ACC112 (cell line): ENCODE measurements at regions not wholly inside any gene's neighbourhood (a gene's known extent, or its start where the extent isn't known, plus 50 kb on each side); places are given as distances from the start of the nearest gene placed in this dataset.
"Not testable (repeated sequence)": the region's sequence is repeated elsewhere in the genome, so short reads cannot be mapped to it uniquely, and the experiment has no call there.

ENCODE experiments used
- H2AFZ ChIP-seq: fragments of 200-600 bp; sonication (generic); one replicate; pipeline ENCODE4 v1.6.0; 2017; ENCODE audit warnings: antibody characterized with exemption, low read length; ENCODE audit not compliant: unreplicated experiment
- H3K27ac ChIP-seq: fragments of 200-600 bp; sonication (generic); 2 replicates; pipeline ENCODE4 v1.5.1; 2014; ENCODE audit warnings: low read depth, mild to moderate bottlenecking, antibody characterized with exemption, low read length, moderate library complexity
- H3K27me3 ChIP-seq: fragments of 200-600 bp; sonication (generic); 2 replicates; pipeline ENCODE4 v1.6.1; 2014; ENCODE audit warnings: mild to moderate bottlenecking, antibody characterized with exemption, low read length, moderate library complexity, mixed read lengths; ENCODE audit not compliant: insufficient read depth
- H3K36me3 ChIP-seq: fragments of 200-600 bp; sonication (generic); 2 replicates; pipeline ENCODE4 v1.6.1; 2016; ENCODE audit warnings: mild to moderate bottlenecking, antibody characterized with exemption, low read length, moderate library complexity, mixed read lengths; ENCODE audit not compliant: insufficient read depth
- H3K4me1 ChIP-seq: fragments of 200-600 bp; sonication (generic); one replicate; pipeline ENCODE4 v1.6.1; 2016; ENCODE audit warnings: low read length, mixed read lengths; ENCODE audit not compliant: insufficient read depth, unreplicated experiment, control insufficient read depth
- H3K4me3 ChIP-seq: fragments of 200-600 bp; sonication (generic); 2 replicates; pipeline ENCODE4 v1.5.1; 2014; ENCODE audit warnings: mild to moderate bottlenecking, low read depth, low read length
- H3K79me2 ChIP-seq: fragments of 200-600 bp; sonication (generic); one replicate; pipeline ENCODE4 v1.6.0; 2016; ENCODE audit warnings: low read length; ENCODE audit not compliant: control insufficient read depth, unreplicated experiment, insufficient read depth

DNA sequence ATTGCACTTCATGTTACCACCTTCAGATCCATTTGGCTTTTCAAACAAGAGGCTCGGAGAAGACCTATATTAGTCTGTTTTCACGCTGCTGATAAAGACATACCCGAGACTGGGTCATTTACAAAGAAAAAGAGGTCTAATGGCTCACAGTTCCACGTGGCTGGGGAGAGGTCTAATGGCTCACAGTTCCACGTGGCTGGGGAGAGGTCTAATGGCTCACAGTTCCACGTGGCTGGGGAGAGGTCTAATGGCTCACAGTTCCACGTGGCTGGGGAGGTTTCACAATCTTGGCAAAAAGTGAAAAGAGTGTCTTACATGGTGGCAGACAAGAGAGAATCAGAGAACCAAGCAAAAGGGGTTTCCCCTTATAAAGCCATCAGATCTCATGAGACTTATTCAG lies 268.0 kb downstream of the C16orf95 start:
- not testable (repeated sequence) for H3K79me2 ChIP-seq, H3K4me1 ChIP-seq, H3K36me3 ChIP-seq, H3K27me3 ChIP-seq, H3K27ac ChIP-seq, H2AFZ ChIP-seq, H3K4me3 ChIP-seq

- Histone ChIP-seq H3K79me2 (no peaks in the 10 kb centered on the region), H3K4me1 (no peaks in the 10 kb centered on the region), H2AFZ (no peak overlapping the region), H3K27me3 (no peaks in the 10 kb centered on the region), H3K27ac (no peak overlapping the region), H3K4me3 (no peak overlapping the region), H3K36me3 (no peaks in the 10 kb centered on the region)
Observed at GRCh38 chr16:87050142-87050541, 267.1 kb downstream of the C16orf95 start.

DNA sequence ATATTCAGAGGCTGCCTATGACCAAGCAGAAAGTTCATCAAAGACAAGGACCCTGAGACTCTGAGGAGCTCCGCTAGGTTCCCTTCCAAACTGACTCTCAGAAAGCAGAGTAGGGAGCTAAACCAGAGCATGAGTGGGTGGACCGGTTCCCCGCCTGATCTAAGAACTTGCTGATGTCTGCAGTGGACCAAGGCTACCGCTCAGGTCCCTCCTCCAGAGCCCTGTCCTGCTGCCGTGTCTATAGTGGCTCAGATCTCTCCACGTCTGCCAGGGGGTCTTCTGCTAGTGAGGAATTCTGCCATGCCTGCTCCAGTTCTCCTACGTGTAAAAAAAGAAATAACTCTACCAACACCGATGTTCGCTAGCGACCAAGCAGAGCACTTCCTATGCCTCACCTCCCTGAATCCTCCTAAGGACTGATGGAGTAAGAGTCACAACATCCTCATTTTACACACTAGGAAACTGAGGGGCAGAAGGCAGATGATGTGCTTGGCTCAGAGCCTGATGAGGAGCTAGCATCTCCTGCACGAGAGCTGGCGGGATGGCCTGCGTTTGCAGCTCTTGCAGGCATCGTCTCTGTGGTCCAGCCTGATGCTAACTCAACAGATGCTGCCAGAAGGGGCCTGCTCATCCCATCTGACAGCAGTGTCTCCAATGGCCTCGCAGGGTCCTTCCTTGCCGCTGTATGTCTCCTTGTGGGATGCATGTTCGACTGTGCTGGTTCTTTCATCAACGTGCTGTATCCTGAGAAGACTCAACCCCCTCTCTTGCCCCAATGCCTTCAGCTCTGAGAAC lies 265.5 kb downstream of the C16orf95 start:
- no peaks in the 10 kb centered on the region for H3K27me3 ChIP-seq
- H3K4me3 ChIP-seq = no peak overlapping the region
- H3K36me3 ChIP-seq = no peaks in the 10 kb centered on the region
- no peaks in the 10 kb centered on the region for H3K79me2 ChIP-seq
- H3K4me1 ChIP-seq = no peaks in the 10 kb centered on the region
- no peak overlapping the region for H3K27ac ChIP-seq
- no peak overlapping the region for H2AFZ ChIP-seq

DNA sequence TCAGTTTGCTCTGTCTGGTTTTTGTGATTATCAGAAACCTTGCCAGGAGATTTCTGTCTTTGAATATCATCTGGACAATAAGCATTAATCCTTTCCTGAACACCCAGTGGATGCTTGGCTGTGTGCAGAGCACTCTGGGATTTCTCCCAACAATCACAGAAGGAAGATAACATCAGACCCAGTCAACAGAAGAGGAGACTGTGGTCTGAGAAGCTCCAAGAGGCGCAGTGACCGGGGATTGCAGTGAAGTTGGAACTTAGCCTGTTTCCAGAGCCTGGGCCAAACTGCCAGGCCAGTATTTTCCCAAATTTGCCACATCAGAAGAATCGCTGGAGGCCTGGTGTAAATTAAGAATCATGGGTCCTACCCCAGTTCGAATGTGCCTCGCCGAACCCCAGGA lies 264.7 kb downstream of the C16orf95 start:
- H3K27ac ChIP-seq = no peak overlapping the region
- no peaks in the 10 kb centered on the region for H3K36me3 ChIP-seq
- no peak overlapping the region for H3K4me3 ChIP-seq
- H3K27me3 ChIP-seq = no peaks in the 10 kb centered on the region
- H2AFZ ChIP-seq = no peak overlapping the region
- no peaks in the 10 kb centered on the region for H3K4me1 ChIP-seq
- H3K79me2 ChIP-seq = no peaks in the 10 kb centered on the region

DNA sequence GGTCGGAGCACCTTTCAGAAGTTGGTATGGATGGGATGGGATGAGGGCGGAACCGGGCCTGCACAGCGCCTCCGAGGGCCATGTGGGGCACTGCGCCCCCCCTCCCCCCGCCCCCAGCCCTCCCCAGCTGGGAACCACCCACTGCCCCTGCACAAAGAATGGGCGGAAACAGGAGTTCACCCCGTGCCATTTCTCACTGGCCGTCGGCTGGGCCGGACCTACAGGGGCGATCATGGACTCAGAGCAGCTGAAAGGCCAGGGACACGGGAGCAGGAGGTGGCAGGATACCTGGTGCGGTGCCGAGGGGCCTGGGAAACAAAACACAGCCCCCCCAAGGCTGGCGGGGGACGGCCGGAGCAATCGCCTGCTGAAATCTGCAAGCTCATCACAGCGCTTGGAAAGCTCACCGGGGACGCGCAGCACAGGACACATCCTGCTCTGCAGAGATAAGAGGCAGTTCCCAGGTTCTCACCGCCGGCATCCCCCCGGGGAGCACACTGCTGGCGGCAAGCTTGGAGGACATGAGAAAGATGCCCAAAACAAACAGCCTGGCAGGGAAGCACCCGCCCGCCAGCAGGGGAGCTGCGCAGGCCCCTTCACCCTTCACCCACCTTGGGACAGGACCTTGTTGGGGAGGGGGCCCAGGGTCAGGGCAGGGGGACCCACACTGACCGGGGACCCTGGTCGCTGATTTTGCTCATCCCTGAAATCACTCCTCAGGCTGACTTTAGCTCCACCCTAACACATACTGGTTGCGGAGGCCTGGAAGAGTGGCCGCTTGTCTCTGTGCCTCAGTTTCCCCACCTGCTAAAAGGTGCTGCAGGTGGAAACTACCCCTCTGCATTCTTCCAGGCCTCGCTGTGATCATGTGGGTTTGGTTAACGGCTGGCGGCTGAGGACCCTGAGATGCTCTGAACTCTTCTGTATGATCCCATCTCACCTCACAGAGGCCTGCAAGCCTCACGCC lies 263.9 kb downstream of the C16orf95 start:
- no peak overlapping the region for H3K27ac ChIP-seq
- no peaks in the 10 kb centered on the region for H3K36me3 ChIP-seq
- H3K79me2 ChIP-seq = no peaks in the 10 kb centered on the region
- H3K27me3 ChIP-seq = no peaks in the 10 kb centered on the region
- H3K4me1 ChIP-seq = no peaks in the 10 kb centered on the region
- H2AFZ ChIP-seq = no peak overlapping the region
- H3K4me3 ChIP-seq = no peak overlapping the region

DNA sequence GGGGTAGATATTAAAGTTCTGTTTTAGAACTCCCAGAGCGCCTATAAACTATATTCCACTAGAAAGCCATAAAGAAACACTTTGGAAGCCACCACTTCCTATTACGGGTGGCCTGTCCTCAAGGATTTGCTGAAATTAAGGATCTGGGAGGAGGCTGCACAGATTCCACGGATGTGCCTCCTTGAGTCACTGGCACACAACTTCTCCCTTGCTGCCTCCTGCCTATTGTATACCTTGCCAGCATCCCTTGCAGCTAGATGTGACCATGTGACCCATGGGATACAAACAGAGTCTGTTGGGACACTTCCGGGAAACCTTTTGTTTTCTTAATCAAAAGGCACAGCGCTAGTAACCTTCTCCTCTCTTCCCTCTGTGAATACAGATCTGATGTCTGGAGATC lies 263.0 kb downstream of the C16orf95 start:
- Histone ChIP-seq H3K79me2 (no peaks in the 10 kb centered on the region), H3K27ac (no peak overlapping the region), H3K36me3 (no peaks in the 10 kb centered on the region), H3K4me3 (no peak overlapping the region), H3K27me3 (no peaks in the 10 kb centered on the region), H2AFZ (no peak overlapping the region), H3K4me1 (no peaks in the 10 kb centered on the region)

- Histone ChIP-seq H2AFZ (no peak overlapping the region), H3K79me2 (no peaks in the 10 kb centered on the region), H3K4me1 (no peaks in the 10 kb centered on the region), H3K36me3 (no peaks in the 10 kb centered on the region), H3K4me3 (no peak overlapping the region), H3K27me3 (no peaks in the 10 kb centered on the region), H3K27ac (no peak overlapping the region)
Observed at GRCh38 chr16:87054856-87055255, 262.3 kb downstream of the C16orf95 start.

DNA sequence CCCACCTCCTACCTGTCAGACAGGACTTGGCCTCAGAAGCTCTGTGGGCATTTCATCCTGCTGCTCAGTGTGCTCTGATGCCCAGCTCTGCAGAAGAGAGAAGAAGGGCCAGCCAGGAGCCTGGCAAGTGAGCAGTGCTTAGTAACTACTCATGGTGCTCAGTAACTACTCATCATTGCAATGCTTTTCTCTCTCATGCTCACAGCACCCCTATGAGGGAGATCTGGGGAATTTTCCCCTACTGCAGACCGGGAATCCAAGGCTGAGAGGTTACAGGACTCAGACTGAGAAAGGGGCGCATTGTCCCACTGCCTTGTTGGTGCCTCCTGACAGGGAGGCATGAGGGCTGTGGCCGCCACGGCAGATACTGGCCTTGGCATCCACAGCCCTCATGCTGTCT lies 261.1 kb downstream of the C16orf95 start:
- Histone ChIP-seq H2AFZ (no peak overlapping the region), H3K79me2 (no peaks in the 10 kb centered on the region), H3K4me3 (no peak overlapping the region), H3K27me3 (no peaks in the 10 kb centered on the region), H3K27ac (no peak overlapping the region), H3K4me1 (no peaks in the 10 kb centered on the region), H3K36me3 (no peaks in the 10 kb centered on the region)

- no peak overlapping the region for H2AFZ ChIP-seq
- no peak overlapping the region for H3K4me3 ChIP-seq
- H3K79me2 ChIP-seq = no peaks in the 10 kb centered on the region
- no peak overlapping the region for H3K27ac ChIP-seq
- no peaks in the 10 kb centered on the region for H3K4me1 ChIP-seq
- no peaks in the 10 kb centered on the region for H3K36me3 ChIP-seq
- H3K27me3 ChIP-seq = no peaks in the 10 kb centered on the region
Observed at GRCh38 chr16:87056551-87056950, 260.6 kb downstream of the C16orf95 start.

DNA sequence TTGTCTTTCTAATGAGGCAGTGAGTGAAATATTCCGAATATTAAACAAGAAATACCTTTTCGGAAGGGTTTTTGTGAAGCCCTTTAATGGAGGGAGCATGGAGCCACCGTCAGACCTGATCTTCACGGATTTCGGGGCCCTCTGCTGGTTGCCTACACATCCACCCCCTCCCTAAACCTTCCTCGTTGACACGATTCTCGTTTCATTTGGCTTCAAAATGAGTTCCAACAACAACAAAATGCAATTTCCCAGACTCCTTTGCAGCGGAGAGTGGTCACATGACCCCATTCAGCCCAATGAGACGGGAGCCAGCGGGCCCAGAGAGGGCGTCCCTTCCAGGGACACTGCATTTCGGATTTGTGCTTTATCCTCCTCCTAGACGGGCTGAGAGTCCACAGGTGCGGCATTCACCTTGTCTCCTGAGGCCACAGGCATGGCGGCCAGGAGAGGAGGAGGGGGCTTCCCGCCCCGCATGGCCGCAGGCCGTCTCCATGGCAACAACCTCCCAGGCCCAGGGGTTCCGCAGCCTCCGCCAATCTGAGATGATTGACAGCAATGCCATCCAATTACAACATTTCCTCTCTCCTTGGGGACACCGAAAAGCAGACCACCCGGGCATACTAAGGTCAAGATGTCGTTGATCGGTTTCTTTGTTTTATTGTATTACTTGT lies 259.8 kb downstream of the C16orf95 start:
- H3K79me2 ChIP-seq = no peaks in the 10 kb centered on the region
- no peaks in the 10 kb centered on the region for H3K27me3 ChIP-seq
- no peak overlapping the region for H3K4me3 ChIP-seq
- peaks cover 2% of the 10 kb centered on the region for H3K4me1 ChIP-seq
- H3K27ac ChIP-seq = no peak overlapping the region
- no peak overlapping the region for H2AFZ ChIP-seq
- H3K36me3 ChIP-seq = no peaks in the 10 kb centered on the region
